ENCODE measurements at regions not wholly inside any gene's neighbourhood (a gene's known extent, or its start where the extent isn't known, plus 50 kb on each side); places are given as distances from the start of the nearest gene placed in this dataset.

GRCh38 chrX:97763981-97764380, 880.3 kb downstream of the RPA4 start:
- no peak for DNase-seq (ENCODE audit: low read depth, low spot score)

- no peak for DNase-seq (ENCODE audit: low read depth, low spot score)
Observed at GRCh38 chrX:97766501-97767095, 882.9 kb downstream of the RPA4 start.

- DNase-seq (ENCODE audit: low read depth, low spot score), result no peak
Observed at GRCh38 chrX:97787311-97787710, 903.6 kb downstream of the RPA4 start.

- DNase-seq (ENCODE audit: low read depth, low spot score), result no peak
Observed at GRCh38 chrX:97787849-97788248, 904.1 kb downstream of the RPA4 start.

- no peak for DNase-seq (ENCODE audit: low read depth, low spot score)
Observed at GRCh38 chrX:97790850-97791249, 907.1 kb downstream of the RPA4 start.

- no peak for DNase-seq (ENCODE audit: low read depth, low spot score)
Observed at GRCh38 chrX:97797076-97797475, 913.4 kb downstream of the RPA4 start.

- DNase-seq (ENCODE audit: low read depth, low spot score), result no peak
Observed at GRCh38 chrX:97806238-97806637, 922.5 kb downstream of the RPA4 start.

GRCh38 chrX:97806946-97807345, 923.2 kb downstream of the RPA4 start:
- DNase-seq (ENCODE audit: low read depth, low spot score), result no peak

GRCh38 chrX:97820170-97820569, 936.5 kb downstream of the RPA4 start:
- no peak for DNase-seq (ENCODE audit: low read depth, low spot score)

GRCh38 chrX:97828471-97828870, 944.8 kb downstream of the RPA4 start:
- DNase-seq (ENCODE audit: low read depth, low spot score), result no peak

GRCh38 chrX:97835969-97836368, 952.3 kb downstream of the RPA4 start:
- peak; percentile 7 for DNase-seq (ENCODE audit: low read depth, low spot score)

GRCh38 chrX:97841544-97842179, 958.0 kb downstream of the RPA4 start:
- DNase-seq (ENCODE audit: low read depth, low spot score), result no peak

- no peak for DNase-seq (ENCODE audit: low read depth, low spot score)
Observed at GRCh38 chrX:97842468-97843199, 958.9 kb downstream of the RPA4 start.

- DNase-seq (ENCODE audit: low read depth, low spot score), result no peak
Observed at GRCh38 chrX:97843200-97843811, 959.6 kb downstream of the RPA4 start.

GRCh38 chrX:97844161-97844560, 960.5 kb downstream of the RPA4 start:
- DNase-seq (ENCODE audit: low read depth, low spot score), result no peak

GRCh38 chrX:97844943-97845342, 961.2 kb downstream of the RPA4 start:
- no peak for DNase-seq (ENCODE audit: low read depth, low spot score)

- DNase-seq (ENCODE audit: low read depth, low spot score), result no peak
Observed at GRCh38 chrX:97845451-97845850, 961.7 kb downstream of the RPA4 start.

GRCh38 chrX:97846228-97846627, 962.5 kb downstream of the RPA4 start:
- no peak for DNase-seq (ENCODE audit: low read depth, low spot score)

- DNase-seq (ENCODE audit: low read depth, low spot score), result no peak
Observed at GRCh38 chrX:97846718-97847237, 963.1 kb downstream of the RPA4 start.

GRCh38 chrX:97847885-97848679, 964.4 kb downstream of the RPA4 start:
- no peak for DNase-seq (ENCODE audit: low read depth, low spot score)

GRCh38 chrX:97849951-97850350, 966.2 kb downstream of the RPA4 start:
- no peak for DNase-seq (ENCODE audit: low read depth, low spot score)

GRCh38 chrX:97850911-97851310, 967.2 kb downstream of the RPA4 start:
- DNase-seq (ENCODE audit: low read depth, low spot score), result no peak
